ENCODE measurements at regions not wholly inside any gene's neighbourhood (a gene's known extent, or its start where the extent isn't known, plus 50 kb on each side); places are given as distances from the start of the nearest gene placed in this dataset.

DNA sequence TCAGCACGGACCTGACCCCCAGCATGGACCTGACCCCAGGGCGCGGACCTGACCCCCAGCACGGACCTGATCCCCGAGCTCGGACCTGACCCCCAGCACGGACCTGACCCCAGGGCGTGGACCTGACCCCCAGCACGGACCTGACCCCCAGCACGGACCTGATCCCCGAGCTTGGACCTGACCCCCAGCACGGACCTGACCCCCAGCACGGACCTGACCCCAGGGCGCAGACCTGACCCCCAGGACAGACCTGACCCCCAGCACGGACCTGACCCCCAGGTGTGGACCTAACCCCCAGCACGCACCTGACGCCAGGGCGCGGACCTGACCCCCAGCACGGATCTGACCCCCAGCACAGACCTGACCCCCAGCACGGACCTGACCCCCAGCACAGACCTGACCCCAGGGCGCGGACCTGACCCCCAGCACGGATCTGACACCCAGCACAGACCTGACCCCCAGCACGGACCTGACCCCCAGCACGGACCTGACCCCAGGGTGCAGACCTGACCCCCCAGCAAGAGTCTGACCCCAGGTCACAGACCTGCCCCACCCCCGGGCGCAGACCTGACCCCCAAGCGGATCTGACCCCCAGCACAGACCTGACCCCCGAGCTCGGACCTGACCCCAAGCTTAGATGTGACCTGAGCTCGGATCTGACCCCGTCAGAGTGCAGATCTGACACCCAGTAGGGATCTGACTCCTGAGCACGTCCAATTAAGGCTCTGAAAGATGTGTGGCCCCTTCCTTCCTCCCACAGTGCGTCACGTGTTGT, 98.7 kb downstream of the C16orf95 start:
- no peak for DNase-seq

DNA sequence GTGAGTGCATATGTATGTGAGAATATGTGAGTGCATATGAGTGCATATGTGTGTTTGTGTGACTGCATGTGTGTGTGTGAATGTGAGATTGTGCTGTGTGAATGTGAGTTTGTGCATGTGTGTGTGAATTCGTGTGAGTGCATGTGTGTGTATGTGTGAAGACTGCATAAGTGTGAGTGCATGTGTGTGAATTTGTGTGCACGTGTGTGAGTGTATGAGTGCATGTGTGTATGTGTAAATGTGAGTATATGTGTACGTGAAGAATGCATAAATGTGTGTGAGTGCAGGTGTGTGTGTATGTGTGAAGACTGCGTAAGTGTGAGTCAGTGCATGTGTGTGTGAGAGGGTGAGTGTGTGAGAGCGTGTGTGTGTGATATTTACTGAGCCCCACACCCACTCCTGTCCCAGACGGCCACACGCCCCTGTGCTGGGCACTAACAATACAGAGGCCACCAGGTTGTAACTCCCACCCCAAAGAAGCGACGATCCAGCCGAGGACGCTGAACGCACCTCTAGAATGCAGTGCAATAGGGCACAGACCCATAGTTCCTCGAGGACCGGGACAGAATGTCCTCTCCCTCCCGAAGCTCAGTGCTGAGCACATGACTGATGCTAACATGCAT, 97.8 kb downstream of the C16orf95 start:
- no peak for DNase-seq

DNA sequence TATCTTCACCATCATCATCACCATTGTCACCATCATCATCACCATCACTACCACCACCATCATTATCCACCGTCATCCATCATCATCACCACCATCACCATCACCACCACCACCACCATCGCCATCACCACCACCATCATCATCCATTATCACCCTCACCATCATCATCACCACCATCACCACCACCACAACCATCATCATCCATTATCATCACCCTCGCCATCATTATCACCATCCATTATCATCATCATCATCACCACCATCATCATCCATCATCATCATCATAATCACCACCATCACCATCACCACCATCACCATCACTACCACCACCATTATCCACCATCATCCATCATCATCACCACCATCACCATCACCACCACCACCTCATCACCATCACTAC, 95.6 kb downstream of the C16orf95 start:
- DNase-seq = no peak

DNA sequence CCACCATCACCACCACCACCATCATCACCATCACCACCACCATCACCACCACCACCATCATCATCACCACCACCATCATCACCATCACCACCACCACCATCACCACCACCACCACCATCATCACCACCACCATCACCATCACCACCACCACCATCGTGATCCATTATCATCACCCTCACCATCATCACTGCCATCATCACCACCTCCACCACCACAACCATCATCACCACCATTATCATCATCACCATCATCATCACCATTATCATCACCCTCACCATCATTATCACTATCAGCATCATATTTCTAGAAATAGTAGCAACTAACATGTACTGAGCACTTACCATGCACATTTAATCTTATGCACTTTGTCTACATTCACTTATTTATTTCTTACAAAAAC, 94.9 kb downstream of the C16orf95 start:
- no peak for DNase-seq

DNA sequence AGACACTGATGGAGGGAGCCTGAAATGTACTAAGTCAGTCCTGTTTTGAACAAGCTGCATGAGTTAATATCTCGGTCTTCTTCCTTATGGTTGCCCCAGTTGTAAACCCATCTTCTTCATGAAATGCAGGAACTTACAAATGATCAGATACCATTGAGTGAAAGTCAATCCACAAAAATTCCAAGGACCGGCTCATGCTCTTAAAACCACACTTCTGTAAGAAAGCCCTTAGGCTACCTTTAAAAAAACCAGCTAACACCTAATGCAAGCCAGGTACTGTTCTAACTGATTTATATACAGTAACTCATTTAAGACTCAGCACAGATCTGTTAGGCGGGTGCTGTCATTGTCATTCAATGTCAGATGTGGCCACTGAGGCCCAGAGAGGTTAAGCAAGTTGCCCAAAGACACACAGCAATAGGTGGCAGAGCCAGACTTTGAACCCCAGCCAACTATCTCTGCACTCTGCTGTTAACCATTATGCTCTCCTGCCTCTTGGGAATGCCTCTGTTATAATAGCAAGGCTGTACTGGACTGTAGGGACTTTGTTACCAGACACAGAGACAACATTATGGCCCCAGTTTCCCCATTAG, 93.4 kb downstream of the C16orf95 start:
- no peak for DNase-seq

DNA sequence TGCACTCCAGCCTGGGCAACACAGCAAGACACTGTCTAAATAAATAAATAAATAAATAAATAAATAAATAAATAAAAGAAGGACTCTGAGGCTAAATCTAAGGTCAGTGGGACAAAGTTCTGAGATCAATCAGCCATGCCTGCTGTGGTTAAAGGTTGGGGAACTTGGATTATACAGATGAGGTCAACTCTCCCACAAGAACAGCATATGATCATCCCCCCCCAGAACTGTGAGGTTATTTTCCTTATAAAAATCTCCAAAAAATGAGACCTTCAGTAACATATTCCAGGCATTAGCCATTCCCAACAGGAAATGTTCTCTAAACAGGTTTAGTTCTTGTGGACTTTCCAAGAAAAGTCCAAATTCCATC, 90.3 kb downstream of the C16orf95 start:
- no peak for DNase-seq

DNA sequence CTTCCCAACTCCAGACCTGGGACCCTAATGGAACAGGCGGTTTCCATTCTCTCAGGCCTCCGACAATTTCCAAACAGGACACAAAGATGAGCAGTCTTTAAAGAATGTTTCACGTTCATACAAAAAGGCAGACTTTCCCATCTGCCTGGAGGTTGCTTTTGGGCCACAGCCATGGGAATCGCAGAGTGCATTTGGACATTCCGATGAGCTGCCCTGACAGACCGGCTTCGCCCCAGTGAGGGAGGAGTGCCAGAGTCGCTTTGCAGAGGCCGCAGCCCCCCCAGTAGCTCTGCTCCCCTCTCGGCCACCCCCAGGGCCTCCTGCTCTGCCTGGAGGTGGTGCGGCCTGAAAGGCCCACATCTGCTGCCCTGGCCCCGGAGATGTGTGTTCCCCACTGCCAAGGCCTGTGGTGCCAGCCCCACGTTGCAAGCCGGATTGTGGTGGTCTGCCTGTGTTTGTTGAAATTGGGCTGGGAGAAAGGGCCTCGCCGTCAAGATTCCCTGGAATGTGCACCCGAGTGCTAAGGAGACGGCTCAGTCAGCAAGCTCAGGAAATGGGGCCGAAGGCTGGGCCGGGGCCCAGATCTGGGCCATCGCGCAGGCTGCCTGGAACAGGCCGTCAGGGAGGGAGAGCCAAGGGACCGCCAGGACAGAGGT, 89.8 kb downstream of the C16orf95 start:
- DNase-seq = peak; percentile 71

DNA sequence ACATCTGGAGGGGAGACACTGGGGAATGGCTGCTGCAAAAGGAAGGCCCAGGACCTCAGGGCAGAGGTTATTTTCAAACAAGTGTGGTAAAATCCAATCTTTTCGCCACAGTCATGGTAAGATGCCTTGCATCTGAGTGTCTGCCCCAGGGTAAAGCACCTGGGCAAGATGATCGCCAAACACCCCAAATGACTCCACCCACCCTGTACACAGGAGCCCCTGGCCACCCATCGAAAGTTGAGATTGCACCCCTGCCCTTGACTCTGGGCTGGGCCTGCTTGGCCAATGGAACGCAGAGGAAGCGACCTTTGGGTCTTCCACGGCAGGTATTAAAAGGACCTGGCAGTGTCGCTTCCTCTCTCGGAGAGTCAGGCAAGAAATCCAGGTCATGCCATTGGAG, 88.8 kb downstream of the C16orf95 start:
- no peak for DNase-seq

DNA sequence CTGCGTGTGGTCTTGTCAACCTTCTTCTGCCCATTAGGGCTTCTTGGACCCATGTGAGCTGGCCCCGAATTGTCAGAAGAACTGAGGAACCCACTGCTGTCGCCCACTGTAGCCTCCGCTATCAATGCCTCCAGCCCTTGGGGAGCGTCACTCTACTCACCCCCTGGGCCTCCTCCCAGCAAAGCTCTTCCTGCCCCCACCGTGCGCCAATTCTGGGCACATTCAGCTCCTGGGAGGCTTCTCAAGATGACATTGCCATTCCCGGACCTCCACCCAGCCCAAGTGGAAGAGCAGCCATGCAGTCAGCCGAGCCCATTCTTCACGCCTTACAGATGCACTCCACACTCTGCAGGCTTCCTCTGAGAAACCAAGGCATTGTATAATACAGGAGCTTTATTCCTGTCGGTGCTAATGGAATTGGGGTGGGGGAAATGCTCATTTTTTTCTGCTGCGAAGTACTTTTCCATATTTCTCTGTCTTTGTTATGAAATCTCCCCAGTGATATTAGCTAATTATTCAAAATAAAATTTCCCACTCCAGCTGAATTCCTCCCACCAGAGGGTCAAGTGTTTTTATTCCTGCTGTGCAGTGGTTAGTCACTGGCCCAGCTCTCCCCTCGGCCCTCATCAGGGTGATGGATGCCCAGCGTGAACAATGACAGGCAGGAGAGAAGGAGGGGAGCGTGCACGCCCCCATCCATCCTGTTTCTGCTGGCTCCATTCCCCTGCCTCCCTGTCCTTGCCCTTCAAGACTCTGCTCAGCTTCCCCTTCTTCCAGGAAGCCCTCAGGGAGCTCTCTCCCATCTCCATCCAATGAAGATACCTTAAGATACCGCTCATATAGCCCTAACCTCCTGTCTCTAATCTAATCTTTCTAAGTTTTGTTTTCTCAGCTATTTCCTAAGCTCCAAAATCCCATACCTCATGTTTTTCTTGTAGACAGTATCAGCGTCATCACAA, 87.7 kb downstream of the C16orf95 start:
- no peak for DNase-seq

DNA sequence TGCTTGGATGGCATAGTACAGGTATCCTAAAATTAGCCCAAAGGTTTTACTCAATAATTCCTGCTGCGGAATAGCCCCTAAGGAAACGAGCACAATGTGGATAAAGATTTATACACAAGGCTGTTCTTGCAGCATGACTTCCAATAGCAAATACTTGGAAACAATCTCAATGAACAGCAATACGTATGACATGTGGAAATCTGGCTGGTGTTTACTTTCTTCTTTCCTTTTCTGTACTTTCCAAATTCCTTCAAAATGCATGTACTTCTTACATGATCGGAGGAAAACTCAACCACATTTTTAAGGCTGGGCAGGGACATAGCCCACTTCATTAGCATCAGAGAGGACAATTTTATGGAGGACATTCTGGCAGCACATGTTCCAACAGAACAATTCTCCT, 86.6 kb downstream of the C16orf95 start:
- DNase-seq = no peak

DNA sequence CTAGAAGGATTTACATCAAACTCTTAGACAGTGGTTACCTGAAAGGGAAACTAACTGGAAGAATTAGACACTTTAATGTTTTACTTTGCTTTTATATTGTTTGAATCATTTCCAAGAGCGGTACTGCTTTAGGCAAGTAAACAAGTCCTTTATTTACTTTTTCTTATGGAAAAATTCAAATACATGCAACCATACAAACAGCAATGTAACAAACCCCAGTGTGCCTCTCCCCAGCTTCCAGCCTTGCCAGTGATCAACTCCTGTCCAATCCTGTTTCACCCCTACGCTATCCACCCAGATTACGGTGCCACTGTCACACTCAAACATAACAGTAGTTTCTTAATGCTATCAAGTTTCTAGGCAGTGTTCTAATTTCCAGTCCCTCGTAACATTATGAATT, 85.9 kb downstream of the C16orf95 start:
- DNase-seq = no peak

DNA sequence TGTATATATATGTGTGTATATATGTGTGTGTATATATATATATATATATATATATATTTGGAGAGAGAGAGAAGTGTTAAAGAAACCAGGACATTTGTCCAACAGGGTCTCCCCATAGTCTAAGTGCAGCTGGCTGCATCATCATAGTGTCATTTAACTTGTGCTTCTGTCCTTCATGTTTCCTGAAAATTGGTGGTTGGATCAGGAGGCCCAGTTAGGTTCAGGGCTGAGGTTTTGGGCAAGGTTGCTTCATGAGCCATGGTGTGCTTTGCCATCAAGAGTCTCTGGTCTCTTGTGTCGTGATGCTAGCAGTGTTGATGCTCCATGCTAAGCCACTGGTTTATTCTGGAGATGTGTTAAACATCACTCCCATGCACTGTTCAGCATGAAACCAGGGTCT, 85.3 kb downstream of the C16orf95 start:
- no peak for DNase-seq

DNA sequence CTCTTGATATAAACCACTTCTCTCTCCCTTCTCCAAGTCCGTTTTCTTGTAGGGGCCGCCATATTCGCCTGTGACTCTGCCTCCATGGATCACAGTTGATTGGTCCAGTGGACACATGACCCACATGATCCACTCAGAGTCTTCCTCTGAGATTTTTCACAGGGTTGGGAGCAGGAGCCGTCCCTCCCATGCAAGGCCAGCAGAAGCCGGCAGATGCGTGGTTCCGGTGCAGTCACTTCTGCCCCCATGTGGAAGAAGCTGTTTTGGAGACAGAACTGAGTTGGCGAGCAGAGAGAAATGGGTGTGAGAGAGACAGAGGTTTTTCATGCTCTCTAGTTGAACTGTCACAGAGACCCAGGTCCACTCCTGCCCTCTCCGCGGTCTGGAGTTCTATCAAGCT, 83.3 kb downstream of the C16orf95 start:
- no peak for DNase-seq

DNA sequence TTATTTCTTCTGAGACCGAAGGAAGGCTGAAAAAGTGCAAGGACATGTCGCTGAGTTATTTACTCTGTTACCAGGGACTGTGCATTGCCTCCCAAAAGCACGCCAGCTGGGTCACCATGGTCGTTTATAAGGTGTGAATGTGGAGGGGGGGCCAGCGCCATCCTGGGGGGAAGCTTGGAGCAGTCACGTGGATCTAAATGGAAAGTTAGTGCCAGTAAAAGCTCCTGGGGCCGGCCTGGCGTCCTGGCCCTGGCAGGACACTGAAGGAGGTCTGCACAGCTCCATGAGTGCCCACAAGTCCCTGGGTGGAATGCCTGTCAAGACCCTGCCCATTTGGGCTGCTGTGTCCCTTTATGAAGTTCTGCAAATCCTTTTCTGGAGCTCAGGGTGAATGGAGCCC, 82.6 kb downstream of the C16orf95 start:
- no peak for DNase-seq

DNA sequence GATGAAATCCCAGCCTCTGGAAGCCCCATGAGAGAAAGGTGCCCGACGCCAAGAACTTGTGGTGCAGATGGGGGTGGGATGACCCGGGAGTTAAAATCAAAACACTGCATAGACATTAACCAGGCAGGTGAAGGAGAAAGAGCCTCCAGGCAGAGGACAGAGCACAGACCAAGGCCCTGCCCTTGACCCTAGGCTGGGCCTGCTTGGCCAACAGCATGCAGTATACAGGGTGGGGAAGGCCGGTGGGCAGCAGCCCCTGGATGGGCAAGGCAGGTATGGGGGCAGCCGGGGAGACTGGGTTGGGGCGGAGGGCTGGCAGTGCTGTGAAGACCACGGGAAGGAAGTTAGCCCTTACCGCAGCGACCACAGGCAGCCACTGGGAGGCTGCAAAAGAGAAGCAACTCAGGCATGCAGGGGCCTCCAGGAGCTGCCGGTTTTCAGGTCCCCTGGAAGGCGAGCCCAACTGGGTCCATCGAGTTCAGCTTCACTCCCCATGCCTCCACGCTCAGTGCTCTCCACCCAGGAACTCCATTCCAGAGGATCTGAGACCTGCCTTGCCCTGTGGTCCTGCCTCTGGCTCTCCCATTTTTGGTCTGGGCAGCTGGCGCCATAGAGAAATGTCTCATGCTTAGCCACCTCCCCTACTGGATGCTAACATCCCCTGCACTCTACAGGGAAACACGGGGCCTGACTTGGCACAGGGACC, 81.2 kb downstream of the C16orf95 start:
- DNase-seq = no peak

DNA sequence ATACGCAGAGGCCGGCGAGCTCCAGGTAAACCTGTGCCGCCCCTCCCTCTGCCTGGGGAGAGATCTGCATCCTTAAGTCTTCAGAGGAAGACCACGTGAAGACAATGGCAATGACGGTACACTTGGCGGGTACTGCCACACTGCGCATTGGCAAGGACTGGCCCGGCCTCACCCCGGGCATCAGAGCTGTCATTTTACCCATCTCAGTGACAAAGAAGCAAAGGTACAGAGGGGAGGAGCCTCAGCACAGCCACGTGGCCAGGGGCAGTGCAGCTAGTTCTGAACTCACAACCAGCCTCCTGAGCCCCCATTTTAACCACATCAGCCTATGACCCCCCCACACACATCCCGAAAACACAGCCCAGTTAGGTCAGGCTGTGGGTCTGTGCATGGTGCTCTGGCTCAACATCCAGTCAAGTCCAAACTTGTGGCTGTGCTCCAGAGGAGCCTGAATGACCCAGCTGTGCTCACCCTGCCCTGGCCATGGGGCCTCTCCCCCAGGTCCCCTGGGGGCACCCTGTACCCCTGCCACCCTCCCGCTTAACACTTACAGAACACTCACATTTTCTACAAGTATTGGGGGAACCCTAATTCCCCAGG, 80.6 kb downstream of the C16orf95 start:
- no peak for DNase-seq

DNA sequence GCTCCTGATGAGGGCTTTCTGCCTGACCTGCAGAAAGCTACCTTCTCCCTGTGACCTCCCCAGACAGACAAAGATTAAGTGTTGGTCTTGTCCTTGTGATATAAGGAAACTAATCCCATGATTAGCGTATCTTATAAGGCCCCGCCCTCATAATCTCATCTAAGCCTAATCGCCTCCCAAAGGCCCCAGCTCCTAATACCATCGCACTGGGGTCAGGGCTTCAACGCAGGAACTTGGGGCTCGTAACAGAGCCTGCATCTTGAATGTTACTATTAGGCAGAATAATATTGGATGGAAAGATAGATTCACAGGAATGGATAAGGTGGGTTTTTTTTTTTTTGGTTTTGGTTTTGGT, 78.9 kb downstream of the C16orf95 start:
- no peak for DNase-seq

DNA sequence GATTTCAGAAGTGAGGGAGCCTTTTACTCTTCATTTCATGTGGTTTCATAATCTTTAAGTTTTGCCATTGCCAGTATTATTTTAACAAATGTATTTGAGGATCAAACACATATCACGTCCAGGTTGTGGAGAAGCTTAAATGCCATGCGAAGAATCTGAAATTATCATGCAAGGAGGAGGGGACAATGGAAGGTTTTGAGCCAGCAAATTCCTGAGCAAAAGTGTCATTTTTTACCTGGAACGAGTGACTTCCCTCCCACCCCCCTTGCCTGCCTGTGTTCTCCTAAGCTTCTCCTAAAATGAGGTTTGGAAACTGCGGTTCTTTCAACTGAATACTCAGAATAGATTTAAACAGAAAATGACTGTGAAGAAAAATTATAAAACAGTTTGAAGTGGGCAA, 77.6 kb downstream of the C16orf95 start:
- no peak for DNase-seq

DNA sequence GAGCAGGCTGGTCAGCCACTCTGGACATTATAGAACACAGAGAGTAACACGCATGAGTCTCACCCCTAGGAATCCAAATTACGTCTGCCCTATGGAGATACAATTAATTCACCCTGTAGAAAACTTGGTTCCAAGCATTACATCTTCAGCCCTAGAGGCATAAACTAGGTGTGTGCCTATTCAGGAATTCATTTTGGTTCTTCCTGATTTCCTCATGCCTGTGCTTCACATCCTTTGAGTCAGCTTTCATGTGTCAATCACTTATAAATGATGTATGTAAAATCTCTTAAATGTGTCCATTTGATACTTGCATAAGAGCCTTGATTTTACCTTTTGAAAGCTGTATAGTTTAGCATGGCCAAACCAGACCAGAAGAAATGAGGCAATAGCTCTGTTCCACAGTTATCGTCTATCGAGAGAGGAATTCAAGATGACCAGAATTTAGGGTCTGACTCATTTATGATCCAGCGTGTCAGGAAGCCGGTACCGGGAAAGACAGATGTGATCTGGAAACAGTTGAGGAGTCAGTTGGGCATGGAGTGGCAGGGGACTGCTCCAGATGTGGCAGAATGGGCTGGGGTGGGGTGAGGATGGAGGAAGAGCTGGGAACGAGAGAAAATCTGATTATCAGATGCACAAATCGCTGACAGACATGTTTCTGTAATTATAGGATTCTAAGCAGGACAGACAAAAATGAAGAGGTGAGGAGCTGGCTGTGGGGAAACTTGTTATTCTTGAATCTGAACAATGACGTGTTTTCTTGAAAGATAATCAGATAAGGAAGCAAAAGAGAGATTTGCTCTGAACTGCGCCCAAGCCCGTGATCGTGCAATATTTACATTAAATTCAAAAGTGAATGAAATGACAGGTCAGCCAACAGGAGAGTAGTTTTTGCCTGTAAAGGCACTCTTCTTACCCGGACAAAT, 76.7 kb downstream of the C16orf95 start:
- DNase-seq = no peak

DNA sequence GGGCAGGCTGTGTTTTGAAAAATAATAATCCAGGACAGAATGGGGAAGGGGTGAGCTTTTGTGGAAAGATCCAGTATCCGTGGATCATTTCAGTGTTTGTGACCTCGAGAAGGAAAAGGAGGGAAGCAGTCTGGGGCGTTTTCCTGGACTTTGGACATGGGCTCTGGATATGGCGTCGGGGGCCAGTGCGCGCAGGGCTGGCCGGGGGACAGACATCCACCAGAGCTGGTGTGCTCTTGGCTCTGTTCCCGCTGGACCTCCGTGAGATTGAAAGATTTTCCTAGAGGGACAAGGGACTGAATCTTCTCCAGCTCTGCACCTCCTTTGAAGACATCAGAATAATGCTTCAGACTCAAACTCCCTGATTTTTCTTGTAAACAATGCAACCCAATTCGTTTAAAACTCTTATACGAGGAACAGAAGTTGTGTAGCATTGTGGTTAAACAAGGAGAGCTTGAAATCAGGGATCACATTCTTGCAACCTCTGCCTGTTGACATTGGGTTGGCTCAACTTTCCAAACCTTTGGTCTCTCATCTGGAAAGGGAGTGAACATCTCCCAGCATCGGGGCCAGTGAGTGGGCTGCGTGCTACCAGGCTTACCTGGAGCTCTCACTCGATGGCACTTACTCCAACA, 75.9 kb downstream of the C16orf95 start:
- DNase-seq = no peak
